Middle frontal gyrus (tissue), 1 donor: ENCODE measurements at regions not wholly inside any gene's neighbourhood (a gene's known extent, or its start where the extent isn't known, plus 50 kb on each side); places are given as distances from the start of the nearest gene placed in this dataset.

Source experiments
- DNase-seq: peaks from one replicate; pipeline ENCODE4 v3.0.0-alpha.2; 2015; ENCODE audit warnings: low spot score; ENCODE audit errors: extremely low spot score

GRCh38 chr6:156065849-156066248 is 610.2 kb upstream of the NOX3 start:
- DNase-seq: no peak

DNA sequence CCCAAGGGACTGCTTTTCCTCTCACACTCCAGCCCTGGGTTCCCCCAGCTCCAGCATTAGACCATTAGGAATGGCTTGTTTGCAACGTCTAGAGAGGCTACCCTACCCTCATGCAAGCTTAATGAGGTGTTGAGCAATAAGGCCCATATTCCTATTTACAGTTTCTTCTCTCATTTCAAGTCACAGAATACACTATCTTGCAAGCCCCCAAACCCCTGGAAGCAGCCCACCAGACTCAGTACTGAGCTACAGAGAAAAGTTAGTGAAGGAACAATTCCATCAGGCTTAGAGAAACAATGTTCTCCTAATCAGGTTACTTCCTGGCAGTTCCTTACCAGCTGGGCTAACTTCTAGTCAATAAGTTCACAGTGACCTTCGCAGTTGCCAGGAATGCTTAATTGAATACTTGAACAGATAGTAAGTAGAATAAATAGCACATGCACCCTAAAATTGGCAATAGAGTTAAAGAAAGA is 606.5 kb upstream of the NOX3 start:
- DNase-seq: no peak

GRCh38 chr6:156061465-156061864 is 605.8 kb upstream of the NOX3 start:
- no peak for DNase-seq

- DNase-seq: no peak
Observed at GRCh38 chr6:156060013-156060412, 604.4 kb upstream of the NOX3 start.

DNA sequence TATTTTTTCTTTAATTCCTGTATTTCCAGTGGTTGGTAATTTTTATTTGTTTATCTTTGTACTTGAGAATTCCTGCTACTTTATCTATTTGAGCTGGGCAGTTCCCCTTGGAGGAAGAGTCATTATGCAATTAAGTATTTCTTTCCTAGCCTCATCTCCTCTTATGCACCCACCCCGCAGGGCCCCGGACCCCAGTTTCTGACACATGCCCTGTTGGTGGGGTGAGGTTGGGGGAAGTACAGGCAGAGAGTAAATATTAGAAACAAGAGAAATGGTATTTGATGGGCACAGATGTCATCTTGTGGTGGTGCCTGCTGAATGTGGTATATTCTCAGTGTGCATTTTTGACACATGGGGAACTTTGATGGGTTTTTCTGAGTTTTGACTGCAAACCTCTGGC is 602.7 kb upstream of the NOX3 start:
- no peak for DNase-seq

- no peak for DNase-seq
Observed at GRCh38 chr6:156057869-156058268, 602.2 kb upstream of the NOX3 start.

GRCh38 chr6:156056085-156056484 is 600.4 kb upstream of the NOX3 start:
- DNase-seq: no peak

GRCh38 chr6:156053626-156054025 is 598.0 kb upstream of the NOX3 start:
- no peak for DNase-seq

GRCh38 chr6:156046841-156047449 is 591.3 kb upstream of the NOX3 start:
- DNase-seq: no peak

- DNase-seq: no peak
Observed at GRCh38 chr6:156046268-156046665, 590.6 kb upstream of the NOX3 start.

GRCh38 chr6:156045401-156046267 is 590.0 kb upstream of the NOX3 start:
- DNase-seq: no peak

GRCh38 chr6:156033598-156033997 is 578.0 kb upstream of the NOX3 start:
- no peak for DNase-seq

DNA sequence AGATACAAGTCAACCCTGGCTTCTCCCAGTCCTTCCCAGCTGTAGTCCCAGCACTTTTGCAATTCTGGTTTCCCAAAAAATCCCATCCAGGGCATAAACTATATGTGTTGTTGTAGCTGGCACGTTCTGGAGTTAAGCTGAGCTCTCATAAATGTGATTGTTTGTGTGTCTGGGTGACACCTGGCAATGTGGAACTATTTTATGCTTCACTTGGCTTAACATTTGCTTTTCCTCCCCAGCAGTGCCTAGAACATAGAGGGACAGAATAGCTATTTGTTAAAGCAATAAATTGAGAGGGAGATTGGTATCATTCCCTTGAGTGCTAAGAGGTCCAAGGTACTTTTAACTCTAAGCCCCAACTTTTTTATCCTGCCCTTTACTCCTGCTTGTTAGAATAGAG is 575.9 kb upstream of the NOX3 start:
- no peak for DNase-seq

- DNase-seq: no peak
Observed at GRCh38 chr6:156030053-156030452, 574.4 kb upstream of the NOX3 start.

GRCh38 chr6:156029286-156029985 is 573.8 kb upstream of the NOX3 start:
- DNase-seq: no peak

DNA sequence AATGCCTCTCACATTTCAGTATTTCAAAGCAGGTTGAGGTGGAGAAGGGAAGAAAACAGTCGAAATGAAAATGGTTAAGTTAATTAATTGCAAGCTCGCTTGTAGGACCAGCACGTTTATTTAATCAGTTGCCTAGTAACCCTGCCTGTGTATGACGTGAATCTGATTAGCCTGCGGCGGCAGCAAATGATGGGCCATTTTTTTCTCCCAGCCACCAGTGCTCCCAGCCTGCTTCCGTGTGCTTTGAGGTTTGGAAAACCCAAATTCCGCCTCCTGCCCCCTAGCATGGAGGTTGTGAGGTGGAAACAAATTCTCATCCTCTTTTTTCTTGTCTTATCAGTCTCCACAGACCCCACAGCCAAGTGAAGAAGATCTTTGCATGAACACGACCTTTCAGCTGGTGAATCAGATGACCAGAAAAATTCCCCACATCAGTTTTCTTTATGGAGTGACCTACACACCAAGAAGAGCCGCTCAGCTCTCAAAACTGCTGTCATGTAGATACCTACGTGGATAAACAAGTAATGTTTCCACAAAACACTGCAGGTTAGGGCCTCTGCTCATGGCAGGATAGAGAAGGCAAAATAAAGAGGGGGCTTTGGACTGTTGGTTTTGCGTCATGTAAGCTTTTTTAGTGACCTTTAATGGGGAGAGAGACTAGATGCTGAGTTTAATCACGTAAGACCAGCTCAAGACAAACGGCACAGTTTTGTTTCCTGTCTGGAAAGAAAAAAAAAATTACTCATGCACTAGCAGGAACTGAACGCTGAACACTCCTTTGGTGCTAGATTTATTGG is 572.9 kb upstream of the NOX3 start:
- no peak for DNase-seq

DNA sequence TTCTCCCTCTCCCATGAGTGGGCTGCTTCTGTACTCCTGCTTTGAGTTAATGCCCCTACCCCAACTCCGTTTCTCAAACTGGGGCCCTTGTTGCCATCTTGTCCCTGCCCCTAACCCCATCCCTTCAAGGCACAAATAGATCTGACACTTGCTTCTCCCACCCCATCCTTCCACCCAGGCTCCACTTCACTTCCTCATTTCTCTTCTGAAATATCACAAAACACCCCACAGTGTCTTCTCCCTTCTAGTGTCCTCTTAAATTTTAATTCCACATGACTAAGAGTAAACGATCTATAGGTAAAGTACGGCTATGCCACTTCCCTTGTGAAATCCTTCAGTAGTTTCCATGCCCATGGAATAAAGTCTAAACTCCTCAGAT is 571.6 kb upstream of the NOX3 start:
- no peak for DNase-seq

DNA sequence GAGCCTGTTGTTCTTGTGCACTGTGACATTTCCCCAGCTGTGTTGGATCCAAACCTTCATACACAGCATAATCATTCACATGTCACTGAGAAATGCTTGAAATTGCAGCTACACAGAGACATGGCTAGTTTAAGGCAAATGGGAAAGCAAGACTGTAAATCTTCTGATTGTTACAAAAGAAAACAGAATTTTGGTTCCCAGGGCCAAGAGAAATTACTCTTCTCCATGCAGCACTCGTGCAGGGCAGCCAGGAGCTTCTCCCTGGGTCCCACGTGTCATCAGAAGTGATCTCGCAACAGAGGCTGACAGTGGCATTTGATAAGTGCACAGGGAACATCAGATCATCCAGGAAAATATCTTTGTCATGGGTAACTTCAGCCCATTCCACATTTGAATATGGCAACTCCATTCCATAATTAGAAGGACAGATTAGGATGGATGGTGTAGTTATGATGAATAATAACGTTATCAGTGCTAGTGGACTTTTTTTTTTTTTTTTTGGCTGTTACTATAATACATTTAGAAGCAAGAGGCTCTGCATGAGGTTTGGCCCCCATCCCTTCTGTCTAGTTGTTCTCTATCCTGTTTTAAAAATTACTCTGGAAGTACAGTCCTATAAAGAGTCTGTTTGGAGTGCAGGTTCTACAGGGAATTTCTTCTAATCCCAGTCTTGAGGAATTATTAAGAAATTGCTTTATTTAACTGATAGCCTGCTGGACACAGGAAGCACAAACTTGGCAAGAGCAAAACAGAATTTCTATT is 571.0 kb upstream of the NOX3 start:
- DNase-seq: no peak

GRCh38 chr6:156024339-156024738 is 568.7 kb upstream of the NOX3 start:
- DNase-seq: no peak

- no peak for DNase-seq
Observed at GRCh38 chr6:156021746-156022396, 566.2 kb upstream of the NOX3 start.
